LNCaP clone FGC (cell line): ENCODE measurements at regions not wholly inside any gene's neighbourhood (a gene's known extent, or its start where the extent isn't known, plus 50 kb on each side); places are given as distances from the start of the nearest gene placed in this dataset.
"Not testable (repeated sequence)": the region's sequence is repeated elsewhere in the genome, so short reads cannot be mapped to it uniquely, and the experiment has no call there.

Experiments used
- DNase-seq: peaks from one replicate; pipeline ENCODE4 v3.0.0-alpha.2; 2011; ENCODE audit warnings: low read depth
- H3K4me3 ChIP-seq: 2 replicates; pipeline ENCODE4 v1.5.1; 2011; ENCODE audit warnings: mild to moderate bottlenecking, low read depth, low read length, control low read depth
- TF ChIP-seq, protein P1 (sequence below): IDR thresholded peaks from 2 replicates; pipeline ENCODE4 v1.5.1; 2012; ENCODE audit warnings: mild to moderate bottlenecking; ENCODE audit not compliant: control insufficient read depth, insufficient read depth; ENCODE audit errors: extremely low read depth

DNA sequence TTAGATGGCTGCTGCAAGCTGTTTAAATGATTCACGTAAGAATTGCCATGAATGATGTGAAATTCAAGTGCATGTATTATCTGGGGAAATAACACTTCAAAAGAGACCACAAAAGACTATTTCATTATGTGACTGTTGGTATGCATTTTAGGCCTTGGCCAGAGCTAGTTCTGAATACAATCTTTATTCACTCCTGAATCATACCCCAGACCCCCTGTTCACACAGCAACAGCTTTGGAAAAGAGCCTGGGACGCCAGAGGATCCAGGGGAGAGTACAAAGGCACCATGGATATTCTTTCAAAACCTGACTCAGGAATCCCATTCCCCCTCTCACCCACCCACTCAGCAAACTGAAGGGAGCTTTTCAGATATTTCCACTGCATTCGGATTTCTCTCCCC is 377.1 kb upstream of the DPP6 start:
- H3K4me3 ChIP-seq, result no peak overlapping the region
- no peak for DNase-seq
- TF ChIP-seq, protein P1, sequence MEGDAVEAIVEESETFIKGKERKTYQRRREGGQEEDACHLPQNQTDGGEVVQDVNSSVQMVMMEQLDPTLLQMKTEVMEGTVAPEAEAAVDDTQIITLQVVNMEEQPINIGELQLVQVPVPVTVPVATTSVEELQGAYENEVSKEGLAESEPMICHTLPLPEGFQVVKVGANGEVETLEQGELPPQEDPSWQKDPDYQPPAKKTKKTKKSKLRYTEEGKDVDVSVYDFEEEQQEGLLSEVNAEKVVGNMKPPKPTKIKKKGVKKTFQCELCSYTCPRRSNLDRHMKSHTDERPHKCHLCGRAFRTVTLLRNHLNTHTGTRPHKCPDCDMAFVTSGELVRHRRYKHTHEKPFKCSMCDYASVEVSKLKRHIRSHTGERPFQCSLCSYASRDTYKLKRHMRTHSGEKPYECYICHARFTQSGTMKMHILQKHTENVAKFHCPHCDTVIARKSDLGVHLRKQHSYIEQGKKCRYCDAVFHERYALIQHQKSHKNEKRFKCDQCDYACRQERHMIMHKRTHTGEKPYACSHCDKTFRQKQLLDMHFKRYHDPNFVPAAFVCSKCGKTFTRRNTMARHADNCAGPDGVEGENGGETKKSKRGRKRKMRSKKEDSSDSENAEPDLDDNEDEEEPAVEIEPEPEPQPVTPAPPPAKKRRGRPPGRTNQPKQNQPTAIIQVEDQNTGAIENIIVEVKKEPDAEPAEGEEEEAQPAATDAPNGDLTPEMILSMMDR, result no peak

DNA sequence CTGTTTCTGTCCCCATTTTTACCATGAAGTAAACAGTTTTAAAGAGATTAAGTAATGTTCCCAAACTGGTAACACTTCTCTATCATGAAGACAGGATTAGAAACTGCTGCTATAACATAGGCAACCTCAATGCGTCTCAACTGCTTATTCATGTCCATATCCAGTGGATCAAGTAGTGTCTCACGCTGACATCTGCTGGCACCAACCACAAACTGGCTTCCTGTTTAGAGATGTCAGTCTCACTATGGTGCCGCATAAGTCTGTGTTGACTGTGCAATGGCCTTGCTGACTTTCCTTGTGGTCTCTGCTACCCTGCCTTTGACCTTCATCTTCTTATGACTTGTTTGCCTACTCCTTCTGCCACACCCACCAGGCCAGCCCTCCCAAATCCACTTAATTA is 369.6 kb upstream of the DPP6 start:
- TF ChIP-seq, protein P1, result no peak
- DNase-seq, result no peak
- H3K4me3 ChIP-seq, result no peak overlapping the region

DNA sequence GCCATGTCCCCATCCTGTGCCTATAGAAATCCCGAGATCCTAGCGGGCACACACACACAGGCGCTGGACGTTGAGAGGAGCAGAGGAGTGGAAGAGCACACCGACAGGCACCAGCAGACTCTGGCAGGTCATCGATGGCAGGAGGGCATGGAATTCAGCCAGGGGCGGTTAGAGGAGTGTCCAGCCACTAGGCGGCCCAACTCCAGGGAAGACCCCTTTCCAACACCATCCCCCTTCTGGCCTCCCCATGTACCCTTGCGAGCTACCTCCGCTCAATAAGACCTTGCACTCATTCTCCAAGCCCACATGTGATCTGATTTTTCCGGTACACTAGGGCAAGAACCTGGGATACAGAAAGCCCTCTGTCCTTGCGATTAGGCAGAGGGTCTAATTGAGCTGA is 356.0 kb upstream of the DPP6 start:
- TF ChIP-seq, protein P1, result no peak
- no peak for DNase-seq

DNA sequence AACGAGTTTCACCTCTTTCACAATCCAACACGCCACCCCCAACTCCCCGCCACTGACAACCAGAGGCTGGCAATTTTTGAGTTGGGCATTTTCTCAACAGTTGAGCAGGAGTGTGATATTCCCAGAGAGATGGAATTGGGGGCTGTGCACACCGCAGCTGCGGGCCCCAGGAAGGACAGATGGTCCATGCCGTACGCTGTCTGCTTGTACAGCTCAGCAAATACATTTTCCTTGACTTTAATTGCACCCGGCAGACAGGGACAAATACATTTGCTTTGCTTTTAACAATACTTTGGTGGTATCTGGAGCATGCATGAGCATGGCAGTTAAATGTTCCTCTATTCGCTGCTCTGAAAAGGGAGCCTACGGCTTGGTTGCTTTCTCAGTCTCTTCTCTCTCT is 354.2 kb upstream of the DPP6 start:
- H3K4me3 ChIP-seq, result no peak overlapping the region
- no peak for DNase-seq
- TF ChIP-seq, protein P1, result no peak

More for the DNA sequence above, 356.0 kb upstream of the DPP6 start:
- H3K4me3 ChIP-seq, result no peak overlapping the region

DNA sequence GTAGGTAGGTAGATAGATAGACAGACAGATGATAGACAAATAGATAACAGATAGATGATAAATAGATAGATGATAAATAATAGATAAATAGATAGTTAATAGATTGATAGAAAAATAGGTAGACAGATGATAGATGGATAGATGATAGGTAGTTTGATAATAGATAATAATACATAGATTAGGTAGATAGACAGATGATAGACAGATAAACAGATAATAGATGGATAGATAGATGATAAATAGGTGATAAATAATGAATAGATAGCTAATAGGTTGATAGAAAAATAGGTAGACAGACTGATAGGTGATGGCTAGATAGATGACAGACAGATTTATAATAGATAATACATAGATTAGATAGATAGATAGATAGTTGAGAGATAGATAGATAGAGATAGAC is 350.5 kb upstream of the DPP6 start:
- TF ChIP-seq, protein P1, result no peak
- no peak for DNase-seq

DNA sequence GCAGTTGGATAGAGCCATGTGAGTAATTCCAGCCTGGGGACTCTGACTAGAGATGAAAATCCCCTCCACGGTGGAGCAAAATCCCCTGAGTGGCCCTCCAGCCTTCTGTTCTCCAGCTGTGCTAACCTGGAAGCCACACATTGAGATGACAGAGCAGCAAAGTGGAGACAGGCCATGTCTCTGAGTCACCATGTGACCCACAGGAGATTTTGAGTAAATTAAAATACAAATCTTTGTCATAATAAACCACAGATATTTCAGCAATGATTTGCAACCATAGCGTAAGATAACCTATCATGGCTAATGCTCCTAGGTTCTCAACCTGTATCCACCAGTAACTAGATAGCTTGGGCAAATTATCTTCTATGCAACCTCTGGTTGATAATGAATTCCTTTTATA is 328.3 kb upstream of the DPP6 start:
- not testable (repeated sequence) for DNase-seq, H3K4me3 ChIP-seq

More for the DNA sequence above, 350.5 kb upstream of the DPP6 start:
- H3K4me3 ChIP-seq, result no peak overlapping the region

DNA sequence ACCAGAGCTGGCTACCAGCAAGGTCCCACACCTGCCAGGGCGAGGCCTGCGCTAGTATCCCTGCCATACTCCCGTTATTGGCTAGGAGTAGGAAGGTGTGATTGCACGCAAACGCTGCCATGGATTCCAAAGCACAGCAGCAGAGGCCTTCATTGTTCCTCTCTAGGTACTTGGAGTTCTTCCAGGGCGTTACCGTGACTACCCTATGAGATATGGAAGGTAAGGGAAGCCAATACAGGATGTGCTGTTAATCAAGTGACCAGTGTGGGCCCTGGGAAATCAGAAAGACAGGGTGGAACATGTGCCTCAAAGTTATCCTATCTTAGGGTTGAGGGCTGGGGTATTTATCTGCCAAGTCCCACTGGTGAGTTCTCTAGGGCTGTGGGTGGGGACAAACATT is 320.7 kb upstream of the DPP6 start:
- DNase-seq, H3K4me3 ChIP-seq: not testable (repeated sequence)

DNA sequence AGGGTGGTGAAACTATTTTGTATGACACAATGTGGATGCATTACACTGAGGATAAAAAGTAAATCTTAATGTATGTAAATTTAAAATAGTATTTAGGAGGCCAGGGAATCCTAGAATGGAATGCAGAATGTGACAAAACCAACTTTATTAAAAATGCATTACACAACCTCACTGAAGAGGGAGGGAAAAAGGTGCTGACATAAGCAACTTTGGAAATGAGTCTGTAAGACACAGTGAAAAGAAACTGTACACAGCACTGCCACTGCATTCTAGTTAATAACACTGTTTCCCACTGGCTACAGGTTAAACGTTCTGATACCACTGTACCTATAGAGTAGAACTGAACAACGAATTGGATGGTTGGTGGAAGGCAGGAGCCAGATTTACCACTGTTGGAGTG is 308.8 kb upstream of the DPP6 start:
- H3K4me3 ChIP-seq, DNase-seq: not testable (repeated sequence)

DNA sequence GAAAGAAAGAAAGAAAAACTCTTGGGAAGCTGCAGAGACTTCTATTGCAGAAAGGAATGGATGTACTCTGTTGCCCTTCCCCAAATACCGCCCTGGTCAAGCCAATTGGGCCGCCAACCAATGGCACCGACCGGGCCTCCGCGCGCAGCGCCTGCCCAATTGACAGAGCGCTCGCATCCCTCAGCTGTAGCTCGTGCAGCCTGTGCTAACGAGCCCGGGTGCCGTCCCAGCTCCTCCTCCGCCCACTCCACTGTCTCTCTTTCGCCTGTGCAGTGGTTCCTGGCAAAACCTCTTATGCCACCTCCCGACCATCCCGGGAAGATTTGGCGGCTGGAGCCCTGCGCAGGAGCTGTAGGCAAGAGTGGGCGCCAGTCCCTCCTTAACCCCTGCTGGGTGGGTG is 304.2 kb upstream of the DPP6 start:
- not testable (repeated sequence) for DNase-seq, H3K4me3 ChIP-seq

DNA sequence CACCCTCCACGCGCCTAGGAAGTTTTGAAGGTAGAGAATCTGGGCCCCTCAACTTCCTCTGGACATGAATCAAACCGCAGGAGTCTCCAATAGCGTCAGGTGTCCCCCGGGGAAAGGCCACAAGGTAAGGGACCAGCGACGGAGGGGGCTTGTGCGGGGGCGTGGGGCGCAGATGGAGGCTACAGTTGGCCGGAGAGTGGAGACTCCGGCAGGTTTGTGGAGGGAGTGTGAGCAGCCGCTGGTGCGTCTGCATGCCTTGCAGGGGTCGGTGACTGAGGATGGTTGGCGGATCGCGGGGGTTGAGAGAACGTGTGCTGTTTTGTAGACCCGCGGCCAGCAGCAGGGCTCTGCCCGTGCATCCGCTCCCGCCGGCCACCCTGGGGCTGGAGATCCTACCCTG is 303.3 kb upstream of the DPP6 start:
- H3K4me3 ChIP-seq, DNase-seq: not testable (repeated sequence)

DNA sequence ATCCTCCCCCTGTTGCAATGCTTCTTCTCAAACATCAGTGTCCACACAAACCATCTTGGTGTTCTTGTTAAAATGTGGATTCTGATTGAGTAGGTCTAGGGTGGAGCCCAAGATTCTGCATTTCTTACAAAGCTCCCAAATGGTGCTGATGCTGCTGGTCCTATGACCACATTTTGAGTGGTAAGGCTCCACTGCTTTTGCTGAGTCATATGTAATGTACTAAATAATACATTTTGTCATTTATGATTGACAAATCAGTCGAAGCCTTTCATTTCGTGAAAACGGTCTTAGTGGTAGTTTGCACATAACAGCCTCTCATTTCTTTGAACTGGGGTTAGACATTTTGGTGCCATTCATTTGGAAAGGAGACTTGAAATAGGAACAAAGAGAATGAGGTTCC is 286.3 kb upstream of the DPP6 start:
- DNase-seq, H3K4me3 ChIP-seq: not testable (repeated sequence)

DNA sequence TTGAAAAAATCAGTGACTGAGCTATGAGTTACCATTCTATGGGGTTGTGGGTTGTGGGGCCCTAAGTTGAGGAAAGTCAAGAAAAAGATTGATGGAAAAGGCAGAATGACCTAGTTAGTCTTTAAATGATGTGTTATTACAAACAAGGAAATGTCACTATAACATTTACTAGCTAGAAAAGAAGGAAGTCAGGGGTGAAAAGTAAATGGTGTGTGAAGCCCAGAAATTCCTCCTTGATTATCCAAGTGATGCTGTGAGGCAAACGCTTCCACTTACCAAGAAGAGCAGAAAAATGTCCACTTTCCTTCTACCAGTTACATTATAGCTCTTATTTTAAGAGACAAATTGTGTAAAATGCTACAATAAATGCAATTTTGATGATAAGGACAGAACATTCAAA is 285.3 kb upstream of the DPP6 start:
- not testable (repeated sequence) for DNase-seq

More for the DNA sequence above, 285.3 kb upstream of the DPP6 start:
- H3K4me3 ChIP-seq, result not testable (repeated sequence)
